COR-L47 (cell line): ENCODE measurements at regions not wholly inside any gene's neighbourhood (a gene's known extent, or its start where the extent isn't known, plus 50 kb on each side); places are given as distances from the start of the nearest gene placed in this dataset.
A peak's percentile ranks its signal among the peaks of the same experiment; 100 is the strongest.

Source experiments
- DNase-seq: peaks from one replicate; lab custom pipeline; 2025; lab: John Stamatoyannopoulos, UW

DNA sequence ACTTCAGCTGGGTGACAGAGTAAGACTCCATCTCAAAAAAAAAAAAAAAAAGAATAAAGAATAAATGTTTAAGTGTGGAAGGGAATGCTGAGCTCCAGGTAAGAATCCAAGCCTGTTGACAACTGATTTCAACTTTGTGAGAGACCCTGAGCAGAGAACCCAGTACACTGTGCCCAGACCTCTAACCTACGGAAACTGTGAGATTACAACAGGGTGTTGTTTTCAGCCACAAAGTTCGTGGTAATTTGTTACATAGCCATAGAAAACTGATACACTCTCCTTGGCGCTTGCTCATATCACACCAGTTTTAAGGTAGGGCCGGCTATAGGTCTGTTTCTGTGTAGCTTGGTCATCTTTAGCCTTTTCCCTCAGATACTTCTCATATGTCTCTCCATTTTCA, 98.4 kb upstream of the PAPOLG start:
- DNase-seq, result no peak

DNA sequence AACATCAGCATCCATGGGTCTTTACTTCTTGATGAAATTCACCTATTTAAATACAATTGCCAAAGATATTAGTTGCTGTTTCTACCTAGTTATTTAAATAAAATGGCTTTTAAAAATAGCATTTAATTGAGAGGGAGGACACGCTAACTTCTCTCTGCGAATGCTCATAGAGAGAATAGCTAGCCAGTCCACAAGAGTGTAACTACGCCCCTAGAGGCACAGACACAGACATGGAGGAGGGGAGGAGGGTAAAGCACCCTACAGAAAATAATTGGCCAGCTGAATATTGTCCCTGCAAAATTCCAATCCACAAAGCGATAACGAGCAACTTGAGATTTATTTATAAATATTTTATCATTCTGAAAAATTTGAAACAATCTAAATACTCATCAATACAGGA, 97.0 kb upstream of the PAPOLG start:
- DNase-seq, result no peak

- no peak for DNase-seq
These were observed 94.9 kb upstream of the PAPOLG start for GRCh38 chr2:60661073-60661738.

- no peak for DNase-seq
These were observed 93.3 kb upstream of the PAPOLG start for GRCh38 chr2:60662781-60663180.

GRCh38 chr2:60671966-60672365, 84.1 kb upstream of the PAPOLG start:
- no peak for DNase-seq

GRCh38 chr2:60674524-60675165, 81.4 kb upstream of the PAPOLG start:
- DNase-seq, result peak; percentile 70

GRCh38 chr2:60675301-60675700, 80.8 kb upstream of the PAPOLG start:
- no peak for DNase-seq

GRCh38 chr2:60676706-60677330, 79.2 kb upstream of the PAPOLG start:
- no peak for DNase-seq

GRCh38 chr2:60677356-60677755, 78.7 kb upstream of the PAPOLG start:
- DNase-seq, result no peak

DNA sequence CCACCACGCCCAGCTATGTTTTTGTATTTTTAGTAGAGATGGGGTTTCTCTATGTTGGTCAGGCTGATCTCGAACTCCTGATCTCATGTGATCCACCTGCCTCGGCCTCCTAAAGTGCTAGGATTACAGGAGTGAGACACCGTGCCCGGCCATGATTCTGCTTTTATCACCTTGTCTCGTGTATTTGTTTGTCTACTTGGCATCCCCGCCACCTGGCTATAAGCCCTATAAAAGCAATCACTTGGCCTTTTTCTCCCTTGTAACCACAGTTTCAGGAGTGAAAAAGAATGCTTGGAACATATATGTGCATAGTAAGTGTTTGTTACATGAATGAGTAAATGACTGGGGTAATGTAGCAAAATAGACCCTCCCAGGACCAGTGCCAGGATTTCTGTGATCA, 77.5 kb upstream of the PAPOLG start:
- no peak for DNase-seq

- no peak for DNase-seq
These were observed 76.9 kb upstream of the PAPOLG start for GRCh38 chr2:60679036-60679780.

DNA sequence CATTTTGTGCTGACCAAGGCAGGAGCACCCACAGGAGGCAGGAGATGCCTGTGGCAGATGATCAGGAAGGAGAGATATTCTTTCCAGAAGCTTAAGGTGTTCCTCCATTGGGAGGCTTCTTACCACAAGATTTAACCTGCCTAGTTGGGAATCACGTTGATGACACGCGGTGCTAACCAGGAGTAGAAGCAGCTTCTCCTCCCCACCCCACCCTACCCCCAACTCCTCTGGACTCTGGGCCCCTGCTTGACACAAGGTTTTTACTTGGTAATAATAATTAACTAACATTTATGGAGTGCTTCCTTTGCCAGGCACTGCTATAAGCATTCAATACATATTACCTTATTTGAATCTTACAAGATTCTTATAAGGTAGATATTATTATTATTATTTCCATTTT, 62.5 kb upstream of the PAPOLG start:
- no peak for DNase-seq

- DNase-seq, result no peak
These were observed 60.3 kb upstream of the PAPOLG start for GRCh38 chr2:60695793-60696192.

GRCh38 chr2:60699617-60700016, 56.5 kb upstream of the PAPOLG start:
- no peak for DNase-seq

DNA sequence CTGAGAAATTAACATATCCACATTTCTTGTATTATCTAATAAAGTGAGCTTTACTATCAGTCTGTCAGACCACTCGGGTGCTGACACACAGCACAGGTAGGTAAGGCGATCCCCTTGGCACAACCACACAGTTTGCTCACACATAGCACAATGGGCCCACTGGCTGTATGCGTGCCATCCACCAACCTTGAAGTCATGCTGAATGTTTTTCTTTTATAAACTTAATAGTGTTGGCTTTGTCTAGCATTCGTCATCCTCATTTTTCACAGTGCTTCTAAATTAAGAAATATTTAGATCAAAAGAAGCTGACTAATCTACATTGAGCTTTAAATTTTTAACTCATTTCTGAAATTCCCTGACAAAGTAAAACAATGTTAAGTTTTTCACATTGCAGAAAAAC, 50.0 kb upstream of the PAPOLG start:
- DNase-seq, result no peak
